Stimulated activated CD8-positive, alpha-beta memory T cell treated with anti-CD3 and anti-CD28 coated beads, Interleukin-15, amount 100 ng/mL, for 24 hours (primary cell): ENCODE measurements at regions not wholly inside any gene's neighbourhood (a gene's known extent, or its start where the extent isn't known, plus 50 kb on each side); places are given as distances from the start of the nearest gene placed in this dataset.

ENCODE experiments used
- DNase-seq: peaks from one replicate; pipeline ENCODE4 v3.0.0-alpha.2; 2020; ENCODE audit warnings: low read depth

- DNase-seq = no peak
These were observed 87.2 kb upstream of the POU3F1 start for GRCh38 chr1:38133756-38134155.

- DNase-seq = no peak
These were observed 86.7 kb upstream of the POU3F1 start for GRCh38 chr1:38133304-38133703.

- DNase-seq = no peak
These were observed 86.1 kb upstream of the POU3F1 start for GRCh38 chr1:38132681-38133080.

GRCh38 chr1:38131024-38131585, 84.5 kb upstream of the POU3F1 start:
- no peak for DNase-seq

- no peak for DNase-seq
These were observed 83.4 kb upstream of the POU3F1 start for GRCh38 chr1:38129971-38130370.

- DNase-seq = no peak
These were observed 82.9 kb upstream of the POU3F1 start for GRCh38 chr1:38129473-38129872.

- no peak for DNase-seq
These were observed 82.4 kb upstream of the POU3F1 start for GRCh38 chr1:38128926-38129453.

- no peak for DNase-seq
These were observed 81.9 kb upstream of the POU3F1 start for GRCh38 chr1:38128511-38128910.

GRCh38 chr1:38127428-38127827, 80.8 kb upstream of the POU3F1 start:
- no peak for DNase-seq

- no peak for DNase-seq
These were observed 80.4 kb upstream of the POU3F1 start for GRCh38 chr1:38126970-38127369.

GRCh38 chr1:38125837-38126520, 79.4 kb upstream of the POU3F1 start:
- DNase-seq = no peak

- no peak for DNase-seq
These were observed 78.4 kb upstream of the POU3F1 start for GRCh38 chr1:38125016-38125415.

GRCh38 chr1:38123356-38124135, 77.0 kb upstream of the POU3F1 start:
- DNase-seq = no peak

GRCh38 chr1:38121231-38121680, 74.7 kb upstream of the POU3F1 start:
- DNase-seq = no peak

- DNase-seq = no peak
These were observed 74.1 kb upstream of the POU3F1 start for GRCh38 chr1:38120552-38121230.

- DNase-seq = no peak
These were observed 72.4 kb upstream of the POU3F1 start for GRCh38 chr1:38118976-38119375.

GRCh38 chr1:38117444-38117887, 70.9 kb upstream of the POU3F1 start:
- no peak for DNase-seq

- no peak for DNase-seq
These were observed 69.1 kb upstream of the POU3F1 start for GRCh38 chr1:38115682-38116202.

- DNase-seq = no peak
These were observed 68.6 kb upstream of the POU3F1 start for GRCh38 chr1:38115226-38115625.

- DNase-seq = no peak
These were observed 67.8 kb upstream of the POU3F1 start for GRCh38 chr1:38114241-38115026.

GRCh38 chr1:38113159-38113666, 66.6 kb upstream of the POU3F1 start:
- DNase-seq = no peak
